GM12892 (cell line): ENCODE measurements at regions not wholly inside any gene's neighbourhood (a gene's known extent, or its start where the extent isn't known, plus 50 kb on each side); places are given as distances from the start of the nearest gene placed in this dataset.

ENCODE experiments used
- POLR2A ChIP-seq: IDR thresholded peaks from 2 replicates; pipeline ENCODE4 v1.6.1; 2011; ENCODE audit warnings: low read depth, low read length, control low read depth
- POLR2AphosphoS5 ChIP-seq: IDR thresholded peaks from 2 replicates; pipeline ENCODE4 v1.6.1; 2011; ENCODE audit warnings: low read depth, low read length, control low read depth
- TAF1 ChIP-seq: IDR thresholded peaks from 2 replicates; pipeline ENCODE4 v1.6.1; 2011; ENCODE audit warnings: low read depth, mild to moderate bottlenecking, control low read depth, low read length, borderline replicate concordance

GRCh38 chr4:138412847-138413246 is 170.7 kb upstream of the SLC7A11 start:
- TF ChIP-seq POLR2AphosphoS5 (no peak), POLR2A (no peak), TAF1 (no peak)
